ENCODE measurements at regions not wholly inside any gene's neighbourhood (a gene's known extent, or its start where the extent isn't known, plus 50 kb on each side); places are given as distances from the start of the nearest gene placed in this dataset.
"Not testable (repeated sequence)": the region's sequence is repeated elsewhere in the genome, so short reads cannot be mapped to it uniquely, and the experiment has no call there.

GRCh38 chr2:100741880-100742276 lies 78.1 kb upstream of the NPAS2 start:
- no peak for DNase-seq (ENCODE audit: low spot score)

GRCh38 chr2:100742277-100743254 lies 77.4 kb upstream of the NPAS2 start:
- DNase-seq (ENCODE audit: low spot score) = no peak

GRCh38 chr2:100743741-100744140 lies 76.2 kb upstream of the NPAS2 start:
- no peak for DNase-seq (ENCODE audit: low spot score)

GRCh38 chr2:100744184-100744583 lies 75.8 kb upstream of the NPAS2 start:
- no peak for DNase-seq (ENCODE audit: low spot score)

GRCh38 chr2:100744589-100744988 lies 75.3 kb upstream of the NPAS2 start:
- DNase-seq (ENCODE audit: low spot score) = no peak

- DNase-seq (ENCODE audit: low spot score) = no peak
These were observed 74.3 kb upstream of the NPAS2 start for GRCh38 chr2:100745604-100746003.

GRCh38 chr2:100747551-100747950 lies 72.4 kb upstream of the NPAS2 start:
- DNase-seq (ENCODE audit: low spot score) = no peak

GRCh38 chr2:100747996-100748615 lies 71.8 kb upstream of the NPAS2 start:
- DNase-seq (ENCODE audit: low spot score) = no peak

GRCh38 chr2:100748673-100749072 lies 71.3 kb upstream of the NPAS2 start:
- no peak for DNase-seq (ENCODE audit: low spot score)

- no peak for DNase-seq (ENCODE audit: low spot score)
These were observed 70.0 kb upstream of the NPAS2 start for GRCh38 chr2:100749771-100750542.

- DNase-seq (ENCODE audit: low spot score) = not testable (repeated sequence)
These were observed 67.9 kb upstream of the NPAS2 start for GRCh38 chr2:100751871-100752625.

- no peak for DNase-seq (ENCODE audit: low spot score)
These were observed 67.2 kb upstream of the NPAS2 start for GRCh38 chr2:100752628-100753333.

GRCh38 chr2:100753444-100753843 lies 66.5 kb upstream of the NPAS2 start:
- no peak for DNase-seq (ENCODE audit: low spot score)

- DNase-seq (ENCODE audit: low spot score) = no peak
These were observed 66.1 kb upstream of the NPAS2 start for GRCh38 chr2:100753881-100754280.

GRCh38 chr2:100754951-100755350 lies 65.0 kb upstream of the NPAS2 start:
- no peak for DNase-seq (ENCODE audit: low spot score)

GRCh38 chr2:100755441-100755840 lies 64.5 kb upstream of the NPAS2 start:
- no peak for DNase-seq (ENCODE audit: low spot score)

GRCh38 chr2:100756704-100757103 lies 63.2 kb upstream of the NPAS2 start:
- no peak for DNase-seq (ENCODE audit: low spot score)

- no peak for DNase-seq (ENCODE audit: low spot score)
These were observed 62.1 kb upstream of the NPAS2 start for GRCh38 chr2:100757621-100758394.

- DNase-seq (ENCODE audit: low spot score) = no peak
These were observed 60.0 kb upstream of the NPAS2 start for GRCh38 chr2:100759901-100760300.

GRCh38 chr2:100761365-100761764 lies 58.6 kb upstream of the NPAS2 start:
- DNase-seq (ENCODE audit: low spot score) = no peak
